Testis (tissue), 2 donors: ENCODE measurements at regions not wholly inside any gene's neighbourhood (a gene's known extent, or its start where the extent isn't known, plus 50 kb on each side); places are given as distances from the start of the nearest gene placed in this dataset.

Source experiments
- DNase-seq: peaks from one replicate; pipeline ENCODE4 v3.0.0-alpha.2; 2019
- H3K27ac ChIP-seq, 2 donors: fragments of 200-600 bp; sonication (generic); one replicate each; pipeline ENCODE4 v1.5.1; 2019
- H3K27me3 ChIP-seq: fragments of 200-600 bp; sonication (generic); one replicate; pipeline ENCODE4 v1.5.1; 2019
- H3K36me3 ChIP-seq: fragments of 200-600 bp; sonication (generic); one replicate; pipeline ENCODE4 v1.5.1; 2017; ENCODE audit warnings: low read depth; ENCODE audit errors: missing control alignments
- H3K4me1 ChIP-seq: fragments of 200-600 bp; sonication (generic); one replicate; pipeline ENCODE4 v1.5.1; 2019
- H3K4me3 ChIP-seq, 2 donors: fragments of 200-600 bp; sonication (generic); one replicate each; pipeline ENCODE4 v1.5.1; 2017 to 2019
- H3K9me3 ChIP-seq: fragments of 200-600 bp; sonication (generic); one replicate; pipeline ENCODE4 v1.5.1; 2017
- POLR2A ChIP-seq: fragments of 450-650 bp; IDR thresholded peaks from one replicate; pipeline ENCODE4 v1.6.1; 2017; ENCODE audit warnings: antibody characterized with exemption, mild to moderate bottlenecking, moderate library complexity
- WGBS, 2 donors: methylation state at CpG; one replicate each; pipeline ENCODE4 v1.1.5; 2018; 5-methylcytosine and 5-hydroxymethylcytosine counted together
- intact Hi-C: fragments of 100-400 bp; cut with DNase I; formaldehyde crosslinking; loops from one replicate; pipeline ENCODE4 v1.15.1; 2023; ENCODE audit warnings: low total_unique reads
- TF ChIP-seq, protein P1 (sequence below), 3 experiments: fragments of 450-650 bp in 2 of 3; fragments of 200-600 bp in 1 of 3; sonication (generic) in 1 of 3; IDR thresholded peaks; one replicate each; pipeline ENCODE4 v1.5.1; 2016 to 2019; ENCODE audit warnings: antibody characterized with exemption in 3 of 3, mild to moderate bottlenecking in 2 of 3, moderate library complexity in 1 of 3

- TF ChIP-seq POLR2A = no peak
- TF ChIP-seq, protein P1, sequence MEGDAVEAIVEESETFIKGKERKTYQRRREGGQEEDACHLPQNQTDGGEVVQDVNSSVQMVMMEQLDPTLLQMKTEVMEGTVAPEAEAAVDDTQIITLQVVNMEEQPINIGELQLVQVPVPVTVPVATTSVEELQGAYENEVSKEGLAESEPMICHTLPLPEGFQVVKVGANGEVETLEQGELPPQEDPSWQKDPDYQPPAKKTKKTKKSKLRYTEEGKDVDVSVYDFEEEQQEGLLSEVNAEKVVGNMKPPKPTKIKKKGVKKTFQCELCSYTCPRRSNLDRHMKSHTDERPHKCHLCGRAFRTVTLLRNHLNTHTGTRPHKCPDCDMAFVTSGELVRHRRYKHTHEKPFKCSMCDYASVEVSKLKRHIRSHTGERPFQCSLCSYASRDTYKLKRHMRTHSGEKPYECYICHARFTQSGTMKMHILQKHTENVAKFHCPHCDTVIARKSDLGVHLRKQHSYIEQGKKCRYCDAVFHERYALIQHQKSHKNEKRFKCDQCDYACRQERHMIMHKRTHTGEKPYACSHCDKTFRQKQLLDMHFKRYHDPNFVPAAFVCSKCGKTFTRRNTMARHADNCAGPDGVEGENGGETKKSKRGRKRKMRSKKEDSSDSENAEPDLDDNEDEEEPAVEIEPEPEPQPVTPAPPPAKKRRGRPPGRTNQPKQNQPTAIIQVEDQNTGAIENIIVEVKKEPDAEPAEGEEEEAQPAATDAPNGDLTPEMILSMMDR (IDR thresholded peaks at IDR 0.05) = no peak
- DNase-seq = no peak
- H3K27me3 ChIP-seq = no peaks in the 10 kb centered on the region
Observed at GRCh38 chr10:111785921-111786320, 397.6 kb downstream of the GPAM start.

DNA sequence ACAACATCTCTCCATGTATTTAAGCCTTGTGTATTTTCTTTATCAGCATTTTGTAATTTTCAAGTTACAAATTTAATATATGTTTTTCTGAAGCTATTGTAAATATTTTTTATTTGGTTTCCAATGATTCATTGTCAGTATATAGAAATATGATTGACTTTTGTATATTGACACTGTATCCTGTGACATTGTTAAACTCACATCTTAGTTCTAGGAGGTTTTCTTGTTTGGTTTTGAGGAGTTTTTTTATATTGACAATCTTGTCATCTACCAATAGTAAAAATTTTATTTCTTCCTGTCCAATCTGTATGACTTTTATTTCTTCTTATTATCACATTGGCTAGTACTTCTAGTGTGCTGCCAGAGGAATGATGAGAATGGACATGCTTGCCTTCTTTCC, 393.7 kb downstream of the GPAM start:
- no peak overlapping the region for H3K27ac ChIP-seq
- intact Hi-C loops = no loop called here

More at GRCh38 chr10:111785921-111786320, 397.6 kb downstream of the GPAM start:
- Histone ChIP-seq H3K36me3 (no peaks in the 10 kb centered on the region), H3K27ac (no peak overlapping the region), H3K4me1 (no peaks in the 10 kb centered on the region), H3K9me3 (no peaks in the 10 kb centered on the region), H3K4me3 (no peak overlapping the region)
- 59 to 70% methylated on average over 1 of the region's 1 CpG for WGBS, 2 donors
- intact Hi-C loops = no loop called here

DNA sequence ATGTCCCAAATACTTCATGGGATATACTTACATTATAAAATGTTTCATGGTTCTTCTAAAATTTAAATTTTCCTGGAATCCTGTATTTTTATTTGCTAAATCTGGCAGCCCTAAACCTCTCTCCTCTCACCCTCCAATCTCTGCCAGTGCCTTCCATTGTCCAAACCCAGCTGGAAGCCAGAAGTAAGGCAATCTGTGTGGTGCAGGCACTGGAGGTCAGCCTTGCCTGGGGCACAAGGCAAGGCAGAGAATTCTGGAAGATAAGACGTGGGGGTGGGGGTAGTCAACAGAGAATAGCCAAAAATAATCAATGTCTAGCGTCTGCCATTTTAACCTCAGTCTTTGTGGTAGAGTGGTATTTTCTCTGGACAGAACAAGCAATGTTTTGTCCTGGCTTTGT, 381.7 kb downstream of the GPAM start:
- TF ChIP-seq, protein P1 (IDR thresholded peaks at IDR 0.05) = no peak
- H3K27me3 ChIP-seq = no peaks in the 10 kb centered on the region
- H3K4me3 ChIP-seq = no peak overlapping the region
- no peak for DNase-seq
- WGBS, 2 donors = 69 to 73% methylated on average over 2 of the region's 2 CpGs
- no peaks in the 10 kb centered on the region for H3K9me3 ChIP-seq
- no peaks in the 10 kb centered on the region for H3K4me1 ChIP-seq
- H3K36me3 ChIP-seq = no peaks in the 10 kb centered on the region
- intact Hi-C loops = no loop called here
- H3K27ac ChIP-seq = no peak overlapping the region

More for the DNA sequence above, 393.7 kb downstream of the GPAM start:
- H3K27me3 ChIP-seq = no peaks in the 10 kb centered on the region
- no peaks in the 10 kb centered on the region for H3K4me1 ChIP-seq
- H3K9me3 ChIP-seq = no peaks in the 10 kb centered on the region
- no peak for DNase-seq
- no peaks in the 10 kb centered on the region for H3K36me3 ChIP-seq
- no peak overlapping the region for H3K4me3 ChIP-seq
- TF ChIP-seq, protein P1 (IDR thresholded peaks at IDR 0.05) = no peak
- TF ChIP-seq POLR2A = no peak

DNA sequence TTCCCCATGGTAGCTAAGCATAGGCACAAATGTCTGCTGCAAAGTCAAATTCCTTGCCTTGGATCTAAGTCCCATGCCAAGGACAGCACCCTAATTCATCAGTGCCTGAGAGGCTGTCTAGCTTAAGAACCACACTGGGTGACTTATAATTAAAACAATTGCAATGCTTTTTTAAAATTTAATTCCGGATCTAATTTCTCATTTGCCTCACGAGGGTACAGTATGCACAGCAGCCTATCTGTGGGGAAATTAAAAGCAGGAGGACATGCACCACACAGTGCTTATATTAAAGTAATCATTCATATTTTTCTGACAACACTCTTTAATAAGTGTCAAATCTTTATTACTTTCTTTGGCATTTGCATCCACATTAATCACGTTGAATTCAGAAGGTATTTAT, 378.8 kb downstream of the GPAM start:
- Histone ChIP-seq H3K27me3 (no peaks in the 10 kb centered on the region), H3K4me1 (no peaks in the 10 kb centered on the region), H3K27ac (no peak overlapping the region), H3K4me3 (no peak overlapping the region), H3K36me3 (no peaks in the 10 kb centered on the region), H3K9me3 (no peaks in the 10 kb centered on the region)
- intact Hi-C loops = no loop called here
- TF ChIP-seq, protein P1 (IDR thresholded peaks at IDR 0.05) = no peak
- no peak for TF ChIP-seq POLR2A
- WGBS, 2 donors = 74 to 80% methylated on average over 3 of the region's 3 CpGs
- DNase-seq = no peak

- no peak for DNase-seq
- no peaks in the 10 kb centered on the region for H3K36me3 ChIP-seq
- H3K27ac ChIP-seq = no peak overlapping the region
- intact Hi-C loops = no loop called here
- H3K4me1 ChIP-seq = no peaks in the 10 kb centered on the region
- no peak for TF ChIP-seq POLR2A
- TF ChIP-seq, protein P1 (IDR thresholded peaks at IDR 0.05) = no peak
- no peaks in the 10 kb centered on the region for H3K27me3 ChIP-seq
- no peak overlapping the region for H3K4me3 ChIP-seq
- no peaks in the 10 kb centered on the region for H3K9me3 ChIP-seq
- 74 to 87% methylated on average over 3 of the region's 3 CpGs for WGBS, 2 donors
Observed at GRCh38 chr10:111811517-111811916, 372.0 kb downstream of the GPAM start.
